ENCODE measurements at regions not wholly inside any gene's neighbourhood (a gene's known extent, or its start where the extent isn't known, plus 50 kb on each side); places are given as distances from the start of the nearest gene placed in this dataset.

DNA sequence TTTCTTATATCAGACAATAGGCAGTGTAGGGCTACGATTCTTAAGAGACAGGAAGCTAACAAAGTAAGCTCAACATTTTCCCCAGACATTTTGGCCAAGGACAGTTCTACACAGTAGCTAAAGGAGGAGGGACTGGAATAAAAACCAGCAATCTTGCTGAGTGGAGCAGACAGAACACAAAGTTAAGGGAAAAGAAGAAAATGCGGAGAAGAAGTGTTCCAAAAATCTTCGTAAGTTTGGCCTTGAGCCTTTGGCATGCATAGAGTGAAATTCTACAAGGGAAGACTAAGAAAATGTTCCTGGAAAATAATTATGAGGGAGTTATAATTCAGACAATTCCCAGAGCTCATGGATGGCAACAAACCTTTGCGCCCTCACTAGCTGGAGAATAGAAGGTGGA lies 748.0 kb upstream of the CTNND2 start:
- TF ChIP-seq EP300 (IDR thresholded peaks at IDR 0.05) (no peak), POLR2A (IDR thresholded peaks at IDR 0.05; ENCODE audit: low read depth) (no peak)
- TF ChIP-seq, protein P1, sequence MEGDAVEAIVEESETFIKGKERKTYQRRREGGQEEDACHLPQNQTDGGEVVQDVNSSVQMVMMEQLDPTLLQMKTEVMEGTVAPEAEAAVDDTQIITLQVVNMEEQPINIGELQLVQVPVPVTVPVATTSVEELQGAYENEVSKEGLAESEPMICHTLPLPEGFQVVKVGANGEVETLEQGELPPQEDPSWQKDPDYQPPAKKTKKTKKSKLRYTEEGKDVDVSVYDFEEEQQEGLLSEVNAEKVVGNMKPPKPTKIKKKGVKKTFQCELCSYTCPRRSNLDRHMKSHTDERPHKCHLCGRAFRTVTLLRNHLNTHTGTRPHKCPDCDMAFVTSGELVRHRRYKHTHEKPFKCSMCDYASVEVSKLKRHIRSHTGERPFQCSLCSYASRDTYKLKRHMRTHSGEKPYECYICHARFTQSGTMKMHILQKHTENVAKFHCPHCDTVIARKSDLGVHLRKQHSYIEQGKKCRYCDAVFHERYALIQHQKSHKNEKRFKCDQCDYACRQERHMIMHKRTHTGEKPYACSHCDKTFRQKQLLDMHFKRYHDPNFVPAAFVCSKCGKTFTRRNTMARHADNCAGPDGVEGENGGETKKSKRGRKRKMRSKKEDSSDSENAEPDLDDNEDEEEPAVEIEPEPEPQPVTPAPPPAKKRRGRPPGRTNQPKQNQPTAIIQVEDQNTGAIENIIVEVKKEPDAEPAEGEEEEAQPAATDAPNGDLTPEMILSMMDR (IDR thresholded peaks at IDR 0.05): no peak

Data from esophagus muscularis mucosa (tissue), 4 donors.